ENCODE measurements at regions not wholly inside any gene's neighbourhood (a gene's known extent, or its start where the extent isn't known, plus 50 kb on each side); places are given as distances from the start of the nearest gene placed in this dataset.

GRCh38 chr12:4145990-4146859 is 127.3 kb upstream of the CCND2 start:
- Histone ChIP-seq H3K36me3 (replicated peaks in 1 of 2; ENCODE audit: control extremely low read depth in 1 of 2, control insufficient read depth in 1 of 2, extremely low read depth in 1 of 2, insufficient read depth in 2 of 2, low read length in 1 of 2) (no peaks in the 10 kb centered on the region), H3K79me2 (ENCODE audit: control insufficient read depth, insufficient read depth, low read length) (no peaks in the 10 kb centered on the region), H3K4me1 (ENCODE audit: control insufficient read depth in 2 of 2, insufficient read depth in 2 of 2, low read length in 2 of 2) (peaks cover 69 to 87% of the 10 kb centered on the region in 2 donors), H2AFZ (ENCODE audit: insufficient read depth, low read depth, low read length, poor library complexity, severe bottlenecking) (peak overlapping the region; percentile 16), H3K9me3 (ENCODE audit: control extremely low read depth in 1 of 3, control insufficient read depth in 2 of 3, insufficient read depth in 1 of 3, low read length in 2 of 3) (peaks cover 0 to 6% (median 0%) of the 10 kb centered on the region in 3 donors), H4K20me1 (ENCODE audit: control insufficient read depth, insufficient read depth, low read length, poor library complexity, severe bottlenecking) (no peaks in the 10 kb centered on the region), H3K27me3 (replicated peaks in 1 of 4; ENCODE audit: control extremely low read depth in 1 of 4, control insufficient read depth in 3 of 4, insufficient read depth in 4 of 4, low read length in 3 of 4) (no peaks in the 10 kb centered on the region), H3K4me2 (replicated peaks; ENCODE audit: low read depth, low read length, poor library complexity, severe bottlenecking) (peak overlapping the region; percentile 64), H3K27ac (ENCODE audit: low read length in 2 of 2) (peak overlapping the region; percentile 66 to 83), H3K9ac (ENCODE audit: low read length) (peak overlapping the region; percentile 44), H3K4me3 (ENCODE audit: control extremely low read depth in 1 of 5, extremely low read depth in 1 of 5, insufficient read depth in 1 of 5, low read depth in 2 of 5, low read length in 4 of 5) (peak overlapping the region in 1 of 5 experiments; percentile 37)
- no peaks in the 10 kb centered on the region for H3K27me3 Mint-ChIP-seq
- 62% methylated on average over 12 of the region's 15 CpGs for WGBS (ENCODE audit: insufficient coverage)
- TF ChIP-seq CTCF (IDR thresholded peaks at IDR 0.05) = no peak
- no peak for TF ChIP-seq EZH2 (IDR thresholded peaks at IDR 0.05; ENCODE audit: borderline replicate concordance, insufficient read depth, low read depth, low read length, poor library complexity, severe bottlenecking)
- H3K4me3 Mint-ChIP-seq = peak overlapping the region; percentile 60
- ATAC-seq (ENCODE audit: low read depth) (peak; percentile 7), DNase-seq (peak; percentile 83)
- intact Hi-C loops (cut with micrococcal nuclease) = no loop called here
- peaks cover 81% of the 10 kb centered on the region for H3K4me1 Mint-ChIP-seq
- ChIA-PET POLR2A (interaction anchor here (0.6 to 1.5 kb wide), 2 partner anchors 18 to 69 kb away, joined by 4 read pairs; no protein-coding TSS in a partner anchor), CTCF (interaction anchor here (0.8 to 8.6 kb wide), 7 partner anchors 8 to 127 kb away, joined by 3 to 116 read pairs (median 5); partner anchors contain the start of gene CCND2)
- H3K9me3 Mint-ChIP-seq (ENCODE audit: insufficient read depth) = no peaks in the 10 kb centered on the region
- H3K27ac Mint-ChIP-seq = peak overlapping the region; percentile 80

GRCh38 chr12:4144676-4145075 is 128.9 kb upstream of the CCND2 start:
- H3K27ac ChIP-seq (ENCODE audit: low read length in 2 of 2) = peak overlapping the region in 1 of 2 donors; percentile 61
- H3K9me3 ChIP-seq (ENCODE audit: control extremely low read depth in 1 of 3, control insufficient read depth in 2 of 3, insufficient read depth in 1 of 3, low read length in 2 of 3) = no peaks in the 10 kb centered on the region
- H3K36me3 ChIP-seq (replicated peaks in 1 of 2; ENCODE audit: control extremely low read depth in 1 of 2, control insufficient read depth in 1 of 2, extremely low read depth in 1 of 2, insufficient read depth in 2 of 2, low read length in 1 of 2) = no peaks in the 10 kb centered on the region
- H2AFZ ChIP-seq (ENCODE audit: insufficient read depth, low read depth, low read length, poor library complexity, severe bottlenecking) = no peak overlapping the region
- H3K4me2 ChIP-seq (replicated peaks; ENCODE audit: low read depth, low read length, poor library complexity, severe bottlenecking) = no peak overlapping the region
- TF ChIP-seq CTCF (IDR thresholded peaks at IDR 0.05) (no peak), EZH2 (IDR thresholded peaks at IDR 0.05; ENCODE audit: borderline replicate concordance, insufficient read depth, low read depth, low read length, poor library complexity, severe bottlenecking) (no peak)
- no peaks in the 10 kb centered on the region for H3K79me2 ChIP-seq (ENCODE audit: control insufficient read depth, insufficient read depth, low read length)
- ATAC-seq (ENCODE audit: low read depth) = no peak
- Mint-ChIP-seq H3K27me3 (no peaks in the 10 kb centered on the region), H3K4me1 (peaks cover 73% of the 10 kb centered on the region), H3K9me3 (ENCODE audit: insufficient read depth) (no peaks in the 10 kb centered on the region), H3K27ac (peak overlapping the region; percentile 61), H3K4me3 (no peak overlapping the region)
- peaks cover 57 to 77% of the 10 kb centered on the region in 2 donors for H3K4me1 ChIP-seq (ENCODE audit: control insufficient read depth in 2 of 2, insufficient read depth in 2 of 2, low read length in 2 of 2)
- POLR2A ChIA-PET = no interaction called here
- no peak overlapping the region for H3K9ac ChIP-seq (ENCODE audit: low read length)
- CTCF ChIA-PET = interaction anchor here (0.9 to 8.6 kb wide), 4 partner anchors 9 to 128 kb away, joined by 3 to 116 read pairs (median 10); partner anchors contain the start of gene CCND2
- WGBS (ENCODE audit: insufficient coverage) = 93% methylated on average over 2 of the region's 2 CpGs
- H4K20me1 ChIP-seq (ENCODE audit: control insufficient read depth, insufficient read depth, low read length, poor library complexity, severe bottlenecking) = no peaks in the 10 kb centered on the region
- no peak for DNase-seq
- intact Hi-C loops (cut with micrococcal nuclease) = no loop called here
- no peaks in the 10 kb centered on the region for H3K27me3 ChIP-seq (replicated peaks in 1 of 4; ENCODE audit: control extremely low read depth in 1 of 4, control insufficient read depth in 3 of 4, insufficient read depth in 4 of 4, low read length in 3 of 4)
- H3K4me3 ChIP-seq (ENCODE audit: control extremely low read depth in 1 of 5, extremely low read depth in 1 of 5, insufficient read depth in 1 of 5, low read depth in 2 of 5, low read length in 4 of 5) = no peak overlapping the region
